Kidney (tissue), 13 donors: ENCODE measurements at regions not wholly inside any gene's neighbourhood (a gene's known extent, or its start where the extent isn't known, plus 50 kb on each side); places are given as distances from the start of the nearest gene placed in this dataset.

Experiments
- DNase-seq, 5 donors: peaks; one replicate each; pipeline ENCODE4 v3.0.0-alpha.2; 2013 to 2020
- FAIRE-seq: peaks from 2 replicates; lab custom pipeline; 2012; peaks lifted over from hg19 to GRCh38; lab: Jason Lieb, UNC
- H3K27ac ChIP-seq, 2 donors: one replicate each; pipeline ENCODE4 v1.7.0; 2013; ENCODE audit warnings: low read depth in 2 of 2, low read length in 2 of 2, inconsistent platforms in 1 of 2
- H3K27me3 ChIP-seq: one replicate; pipeline ENCODE4 v1.7.1; 2013; ENCODE audit warnings: low read length, inconsistent platforms; ENCODE audit not compliant: control insufficient read depth, insufficient read depth
- H3K36me3 ChIP-seq, 3 donors: one replicate each; pipeline versions ENCODE4 v1.7.0 to v1.7.1; 2013; ENCODE audit warnings: low read length in 3 of 3, control low read depth in 1 of 3, inconsistent platforms in 1 of 3; ENCODE audit not compliant: insufficient read depth in 3 of 3, control insufficient read depth in 2 of 3
- H3K4me1 ChIP-seq, 3 donors: one replicate each; pipeline versions ENCODE4 v1.7.0 to v1.7.1; 2013; ENCODE audit warnings: low read length in 3 of 3, inconsistent platforms in 1 of 3, low read depth in 1 of 3; ENCODE audit not compliant: control insufficient read depth in 2 of 3, insufficient read depth in 2 of 3
- H3K4me3 ChIP-seq, 3 donors: one replicate each; pipeline versions ENCODE4 v1.7.0 to v1.8.1; 2013; ENCODE audit warnings: low read length in 3 of 3, control low read depth in 1 of 3, inconsistent platforms in 1 of 3
- H3K9ac ChIP-seq, 3 donors: one replicate each; pipeline versions ENCODE4 v1.7.0 to v1.7.1; 2013; ENCODE audit warnings: low read length in 3 of 3, control low read depth in 1 of 3, inconsistent platforms in 1 of 3
- H3K9me3 ChIP-seq, 3 donors: one replicate each; pipeline versions ENCODE4 v1.7.0 to v1.7.1; 2013; ENCODE audit warnings: low read length in 3 of 3, control low read depth in 1 of 3, inconsistent platforms in 1 of 3; ENCODE audit not compliant: control insufficient read depth in 2 of 3, insufficient read depth in 1 of 3
- CTCF ChIP-seq: IDR thresholded peaks from 3 replicates; pipeline ENCODE4 v1.5.1; 2012; ENCODE audit warnings: mild to moderate bottlenecking, moderate library complexity, borderline replicate concordance; ENCODE audit not compliant: insufficient read depth; ENCODE audit errors: extremely low read depth
- intact Hi-C: fragments of 100-400 bp; cut with DNase I; formaldehyde crosslinking; loops from one replicate; pipeline ENCODE4 v1.11.1; 2022
- donor health status: control.
- donor health status: control.
- donor health status: control.
- donor health status: control.
- donor health status: control.
- donor health status: DM: yes; HTN: yes; CAD: no.
- donor health status: Normal renal cell carcinoma (clear cell type).

GRCh38 chr10:44186150-44186549 lies 198.7 kb downstream of the CXCL12 start:
- Histone ChIP-seq H3K4me1 (no peaks in the 10 kb centered on the region), H3K36me3 (no peaks in the 10 kb centered on the region), H3K9ac (no peak overlapping the region), H3K9me3 (peaks cover 0 to 5% (median 0%) of the 10 kb centered on the region in 3 donors), H3K27ac (no peak overlapping the region), H3K27me3 (no peaks in the 10 kb centered on the region), H3K4me3 (no peak overlapping the region)
- no peak for FAIRE-seq
- intact Hi-C loops = no loop called here
- no peak for DNase-seq
- no peak for TF ChIP-seq CTCF

GRCh38 chr10:44185315-44185666 lies 199.6 kb downstream of the CXCL12 start:
- Histone ChIP-seq H3K9me3 (no peaks in the 10 kb centered on the region), H3K27ac (no peak overlapping the region), H3K4me3 (no peak overlapping the region), H3K27me3 (no peaks in the 10 kb centered on the region), H3K4me1 (no peaks in the 10 kb centered on the region), H3K36me3 (no peaks in the 10 kb centered on the region), H3K9ac (no peak overlapping the region)
- intact Hi-C loops = no loop called here
- TF ChIP-seq CTCF = no peak
- FAIRE-seq (no peak), DNase-seq (no peak)

GRCh38 chr10:44184633-44185314 lies 200.1 kb downstream of the CXCL12 start:
- Histone ChIP-seq H3K4me1 (no peaks in the 10 kb centered on the region), H3K9ac (no peak overlapping the region), H3K4me3 (no peak overlapping the region), H3K27ac (no peak overlapping the region), H3K27me3 (no peaks in the 10 kb centered on the region), H3K9me3 (no peaks in the 10 kb centered on the region), H3K36me3 (no peaks in the 10 kb centered on the region)
- TF ChIP-seq CTCF = no peak
- no peak for FAIRE-seq
- no peak for DNase-seq
- intact Hi-C loops = no loop called here
